ENCODE measurements at regions not wholly inside any gene's neighbourhood (a gene's known extent, or its start where the extent isn't known, plus 50 kb on each side); places are given as distances from the start of the nearest gene placed in this dataset.

DNA sequence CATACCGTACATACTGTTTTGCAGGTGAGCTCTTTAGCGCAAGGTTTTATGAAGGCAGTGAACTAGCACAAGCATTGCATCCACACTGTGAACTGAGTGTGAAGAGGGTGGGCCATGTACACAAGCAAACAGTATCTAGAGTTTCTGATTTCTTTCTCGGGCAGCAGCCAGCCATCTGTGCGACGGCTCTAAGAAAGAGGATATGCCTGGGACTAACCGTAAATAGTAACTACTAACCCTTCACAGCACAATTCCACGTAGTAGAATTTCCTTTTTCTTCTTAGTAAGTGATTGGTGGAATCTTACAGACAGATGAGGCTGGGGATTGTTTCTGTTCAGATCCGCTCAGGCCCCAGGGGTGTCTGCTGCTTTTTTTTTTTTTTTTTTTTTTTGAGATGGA, 89.0 kb downstream of the DRD1 start (continued):
- TF ChIP-seq ZFP3 (CRISPR knock-in tag; IDR thresholded peaks at IDR 0.05), result no peak

DNA sequence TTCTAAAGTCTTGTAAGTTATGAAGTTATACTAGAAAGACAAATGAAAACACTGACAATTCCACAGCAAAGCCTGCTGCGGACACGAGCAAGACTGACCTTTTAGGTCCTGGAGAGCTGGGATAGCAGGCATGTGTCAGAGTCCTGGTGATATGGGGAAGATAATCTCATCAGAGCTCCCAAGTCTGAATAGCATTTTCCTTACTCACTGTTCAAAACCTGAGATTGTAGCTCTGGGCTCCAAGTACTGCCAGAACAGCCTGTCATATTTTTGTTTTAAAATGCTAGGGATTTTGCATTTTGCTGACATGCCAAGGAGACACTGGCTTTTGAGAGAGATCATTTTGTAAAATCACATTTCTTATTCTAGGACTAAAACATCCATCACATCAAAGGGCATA, 90.1 kb downstream of the DRD1 start:
- TF ChIP-seq ESRRG (CRISPR knock-in tag; IDR thresholded peaks at IDR 0.05) (no peak), ZNF565 (CRISPR knock-in tag; conservative IDR thresholded peaks at IDR 0.05; ENCODE audit: low read depth) (no peak), TOX (CRISPR knock-in tag; IDR thresholded peaks at IDR 0.05; ENCODE audit: borderline replicate concordance) (no peak), BACH2 (CRISPR knock-in tag; IDR thresholded peaks at IDR 0.05; ENCODE audit: borderline replicate concordance) (no peak), OSR1 (CRISPR knock-in tag; IDR thresholded peaks at IDR 0.05) (no peak), SNAI2 (CRISPR knock-in tag; IDR thresholded peaks at IDR 0.05) (no peak), ZNF70 (CRISPR knock-in tag; IDR thresholded peaks at IDR 0.05) (no peak), TCF4 (CRISPR knock-in tag; IDR thresholded peaks at IDR 0.05; ENCODE audit: borderline replicate concordance) (no peak)
- no peak for ATAC-seq

- ATAC-seq, result no peak
- TF ChIP-seq TCF4 (CRISPR knock-in tag; IDR thresholded peaks at IDR 0.05; ENCODE audit: borderline replicate concordance) (no peak), ZFP3 (CRISPR knock-in tag; IDR thresholded peaks at IDR 0.05) (no peak), BACH2 (CRISPR knock-in tag; IDR thresholded peaks at IDR 0.05; ENCODE audit: borderline replicate concordance) (no peak)
These were observed 91.9 kb downstream of the DRD1 start for GRCh38 chr5:175351897-175352590.

DNA sequence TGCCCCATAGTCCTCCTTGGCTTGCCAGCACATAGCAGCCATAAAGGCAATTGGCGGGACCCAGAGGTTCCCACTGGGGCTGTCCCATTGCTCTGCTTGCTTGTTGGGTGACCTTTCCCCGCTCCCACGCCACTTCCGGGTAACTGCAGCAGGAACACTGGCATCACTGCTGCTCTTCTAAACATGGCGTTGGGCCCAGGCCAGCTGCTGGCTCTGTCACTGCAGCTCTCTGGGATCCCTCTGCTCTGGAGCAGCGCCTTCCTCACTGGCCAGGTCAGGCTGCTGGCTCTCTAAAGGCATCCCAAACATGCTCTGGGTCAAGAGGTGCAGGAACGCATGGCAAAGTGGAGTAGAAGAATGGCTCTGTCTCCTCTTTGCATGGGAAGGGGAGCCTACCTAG, 92.9 kb downstream of the DRD1 start:
- TF ChIP-seq ESRRG (CRISPR knock-in tag; IDR thresholded peaks at IDR 0.05), result no peak
- TF ChIP-seq, protein P1, sequence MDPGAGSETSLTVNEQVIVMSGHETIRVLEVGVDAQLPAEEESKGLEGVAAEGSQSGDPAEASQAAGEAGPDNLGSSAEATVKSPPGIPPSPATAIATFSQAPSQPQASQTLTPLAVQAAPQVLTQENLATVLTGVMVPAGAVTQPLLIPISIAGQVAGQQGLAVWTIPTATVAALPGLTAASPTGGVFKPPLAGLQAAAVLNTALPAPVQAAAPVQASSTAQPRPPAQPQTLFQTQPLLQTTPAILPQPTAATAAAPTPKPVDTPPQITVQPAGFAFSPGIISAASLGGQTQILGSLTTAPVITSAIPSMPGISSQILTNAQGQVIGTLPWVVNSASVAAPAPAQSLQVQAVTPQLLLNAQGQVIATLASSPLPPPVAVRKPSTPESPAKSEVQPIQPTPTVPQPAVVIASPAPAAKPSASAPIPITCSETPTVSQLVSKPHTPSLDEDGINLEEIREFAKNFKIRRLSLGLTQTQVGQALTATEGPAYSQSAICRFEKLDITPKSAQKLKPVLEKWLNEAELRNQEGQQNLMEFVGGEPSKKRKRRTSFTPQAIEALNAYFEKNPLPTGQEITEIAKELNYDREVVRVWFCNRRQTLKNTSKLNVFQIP (CRISPR knock-in tag; IDR thresholded peaks at IDR 0.05; ENCODE audit: borderline replicate concordance, low read depth), result no peak
- TF ChIP-seq RARB (CRISPR knock-in tag; IDR thresholded peaks at IDR 0.05), result no peak
- no peak for TF ChIP-seq ZNF565 (CRISPR knock-in tag; conservative IDR thresholded peaks at IDR 0.05; ENCODE audit: low read depth)
- no peak for TF ChIP-seq OSR1 (CRISPR knock-in tag; IDR thresholded peaks at IDR 0.05)
- TF ChIP-seq PPARA (CRISPR knock-in tag; IDR thresholded peaks at IDR 0.05; ENCODE audit: borderline replicate concordance), result no peak
- no peak for TF ChIP-seq TOX (CRISPR knock-in tag; IDR thresholded peaks at IDR 0.05; ENCODE audit: borderline replicate concordance)
- no peak for TF ChIP-seq ARNTL (CRISPR knock-in tag; IDR thresholded peaks at IDR 0.05; ENCODE audit: borderline replicate concordance, low read depth)
- TF ChIP-seq SNAI2 (CRISPR knock-in tag; IDR thresholded peaks at IDR 0.05), result no peak
- TF ChIP-seq GLIS3 (CRISPR knock-in tag; IDR thresholded peaks at IDR 0.05), result no peak
- TF ChIP-seq, protein P2, sequence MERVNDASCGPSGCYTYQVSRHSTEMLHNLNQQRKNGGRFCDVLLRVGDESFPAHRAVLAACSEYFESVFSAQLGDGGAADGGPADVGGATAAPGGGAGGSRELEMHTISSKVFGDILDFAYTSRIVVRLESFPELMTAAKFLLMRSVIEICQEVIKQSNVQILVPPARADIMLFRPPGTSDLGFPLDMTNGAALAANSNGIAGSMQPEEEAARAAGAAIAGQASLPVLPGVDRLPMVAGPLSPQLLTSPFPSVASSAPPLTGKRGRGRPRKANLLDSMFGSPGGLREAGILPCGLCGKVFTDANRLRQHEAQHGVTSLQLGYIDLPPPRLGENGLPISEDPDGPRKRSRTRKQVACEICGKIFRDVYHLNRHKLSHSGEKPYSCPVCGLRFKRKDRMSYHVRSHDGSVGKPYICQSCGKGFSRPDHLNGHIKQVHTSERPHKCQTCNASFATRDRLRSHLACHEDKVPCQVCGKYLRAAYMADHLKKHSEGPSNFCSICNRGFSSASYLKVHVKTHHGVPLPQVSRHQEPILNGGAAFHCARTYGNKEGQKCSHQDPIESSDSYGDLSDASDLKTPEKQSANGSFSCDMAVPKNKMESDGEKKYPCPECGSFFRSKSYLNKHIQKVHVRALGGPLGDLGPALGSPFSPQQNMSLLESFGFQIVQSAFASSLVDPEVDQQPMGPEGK (CRISPR knock-in tag; IDR thresholded peaks at IDR 0.05; ENCODE audit: borderline replicate concordance), result no peak
- ATAC-seq, result no peak

DNA sequence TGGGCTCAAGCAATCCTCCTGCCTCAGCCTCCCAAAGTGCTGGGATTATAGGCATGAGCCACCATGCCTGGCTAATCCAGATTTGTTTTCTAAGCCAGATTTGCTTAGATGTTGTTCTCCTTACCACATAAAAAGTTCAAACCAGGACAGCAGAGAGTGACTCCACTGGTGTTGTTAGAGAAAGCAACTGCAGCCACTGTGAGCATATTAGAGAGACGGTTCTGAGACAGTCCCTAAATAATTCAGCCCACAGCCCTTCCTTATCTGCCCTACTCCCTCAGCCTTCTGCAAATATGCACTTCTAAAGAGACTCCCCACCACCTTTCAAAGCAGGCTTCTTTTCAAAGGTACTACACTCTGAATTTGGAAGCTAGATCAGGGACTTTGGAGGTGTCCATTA, 96.1 kb downstream of the DRD1 start:
- ATAC-seq, result no peak
- TF ChIP-seq SNAI2 (CRISPR knock-in tag; IDR thresholded peaks at IDR 0.05) (no peak), BACH2 (CRISPR knock-in tag; IDR thresholded peaks at IDR 0.05; ENCODE audit: borderline replicate concordance) (no peak), PPARA (CRISPR knock-in tag; IDR thresholded peaks at IDR 0.05; ENCODE audit: borderline replicate concordance) (no peak), RARB (CRISPR knock-in tag; IDR thresholded peaks at IDR 0.05) (no peak), ZFP30 (CRISPR knock-in tag; IDR thresholded peaks at IDR 0.05) (no peak)

DNA sequence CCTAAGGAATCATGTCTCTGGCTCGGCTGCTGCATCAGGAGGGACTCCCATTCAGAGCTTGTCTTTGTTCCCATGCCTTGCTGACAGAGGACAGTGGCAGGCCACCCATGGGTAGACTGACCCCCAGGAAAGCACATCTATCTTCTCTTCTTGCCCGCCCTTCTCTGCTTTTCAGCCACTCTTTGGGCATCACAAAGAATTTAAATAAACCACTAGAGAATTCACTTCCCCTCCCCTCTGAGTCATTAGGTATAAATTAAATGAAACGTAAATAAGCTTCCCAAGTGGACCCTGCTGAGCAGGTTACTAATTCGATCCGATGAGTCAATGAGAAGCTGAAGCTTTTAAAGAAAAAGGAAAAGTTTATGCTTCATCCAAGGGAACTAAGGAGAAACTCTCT, 97.0 kb downstream of the DRD1 start:
- TF ChIP-seq, protein P3, sequence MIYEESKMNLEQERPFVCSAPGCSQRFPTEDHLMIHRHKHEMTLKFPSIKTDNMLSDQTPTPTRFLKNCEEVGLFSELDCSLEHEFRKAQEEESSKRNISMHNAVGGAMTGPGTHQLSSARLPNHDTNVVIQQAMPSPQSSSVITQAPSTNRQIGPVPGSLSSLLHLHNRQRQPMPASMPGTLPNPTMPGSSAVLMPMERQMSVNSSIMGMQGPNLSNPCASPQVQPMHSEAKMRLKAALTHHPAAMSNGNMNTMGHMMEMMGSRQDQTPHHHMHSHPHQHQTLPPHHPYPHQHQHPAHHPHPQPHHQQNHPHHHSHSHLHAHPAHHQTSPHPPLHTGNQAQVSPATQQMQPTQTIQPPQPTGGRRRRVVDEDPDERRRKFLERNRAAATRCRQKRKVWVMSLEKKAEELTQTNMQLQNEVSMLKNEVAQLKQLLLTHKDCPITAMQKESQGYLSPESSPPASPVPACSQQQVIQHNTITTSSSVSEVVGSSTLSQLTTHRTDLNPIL (CRISPR knock-in tag; IDR thresholded peaks at IDR 0.05; ENCODE audit: low read depth), result no peak
- no peak for TF ChIP-seq SNAI2 (CRISPR knock-in tag; IDR thresholded peaks at IDR 0.05)
- no peak for TF ChIP-seq ESRRG (CRISPR knock-in tag; IDR thresholded peaks at IDR 0.05)
- peak; percentile 39; the same call in 2 of the 3 replicates for ATAC-seq
